ENCODE measurements at regions not wholly inside any gene's neighbourhood (a gene's known extent, or its start where the extent isn't known, plus 50 kb on each side); places are given as distances from the start of the nearest gene placed in this dataset.

DNA sequence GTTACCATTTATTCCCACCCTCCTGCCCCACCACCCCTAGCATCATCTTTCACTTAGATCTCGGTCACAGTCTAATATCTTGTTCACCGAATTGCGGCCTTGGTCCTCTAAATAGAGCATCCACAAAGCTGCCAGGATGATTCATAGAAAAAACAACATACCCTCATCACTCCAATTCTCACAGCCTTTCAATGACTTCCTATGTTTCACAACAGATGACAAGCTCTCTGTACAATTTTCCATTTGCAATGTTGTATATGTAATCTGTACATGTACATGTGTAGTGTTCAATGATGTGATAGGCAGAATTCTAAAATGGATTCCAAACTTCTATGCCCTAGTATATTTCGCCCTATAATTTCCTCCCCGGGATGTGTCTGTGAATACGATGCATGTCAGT is 675.6 kb upstream of the CELF4 start:
- TF ChIP-seq, protein P1, sequence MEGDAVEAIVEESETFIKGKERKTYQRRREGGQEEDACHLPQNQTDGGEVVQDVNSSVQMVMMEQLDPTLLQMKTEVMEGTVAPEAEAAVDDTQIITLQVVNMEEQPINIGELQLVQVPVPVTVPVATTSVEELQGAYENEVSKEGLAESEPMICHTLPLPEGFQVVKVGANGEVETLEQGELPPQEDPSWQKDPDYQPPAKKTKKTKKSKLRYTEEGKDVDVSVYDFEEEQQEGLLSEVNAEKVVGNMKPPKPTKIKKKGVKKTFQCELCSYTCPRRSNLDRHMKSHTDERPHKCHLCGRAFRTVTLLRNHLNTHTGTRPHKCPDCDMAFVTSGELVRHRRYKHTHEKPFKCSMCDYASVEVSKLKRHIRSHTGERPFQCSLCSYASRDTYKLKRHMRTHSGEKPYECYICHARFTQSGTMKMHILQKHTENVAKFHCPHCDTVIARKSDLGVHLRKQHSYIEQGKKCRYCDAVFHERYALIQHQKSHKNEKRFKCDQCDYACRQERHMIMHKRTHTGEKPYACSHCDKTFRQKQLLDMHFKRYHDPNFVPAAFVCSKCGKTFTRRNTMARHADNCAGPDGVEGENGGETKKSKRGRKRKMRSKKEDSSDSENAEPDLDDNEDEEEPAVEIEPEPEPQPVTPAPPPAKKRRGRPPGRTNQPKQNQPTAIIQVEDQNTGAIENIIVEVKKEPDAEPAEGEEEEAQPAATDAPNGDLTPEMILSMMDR (IDR thresholded peaks at IDR 0.05): no peak
- TF ChIP-seq POLR2A (IDR thresholded peaks at IDR 0.05) (no peak), EP300 (IDR thresholded peaks at IDR 0.05) (no peak)

Data from ovary (tissue), 3 donors.